DMS53 treated with DMSO at 0.1 percent for 48 hours (cell line): ENCODE measurements at regions not wholly inside any gene's neighbourhood (a gene's known extent, or its start where the extent isn't known, plus 50 kb on each side); places are given as distances from the start of the nearest gene placed in this dataset.
A peak's percentile ranks its signal among the peaks of the same experiment; 100 is the strongest.

ENCODE experiments used
- DNase-seq: peaks from one replicate; lab custom pipeline; 2025; ENCODE audit not compliant: unreplicated experiment; lab: John Stamatoyannopoulos, UW

DNA sequence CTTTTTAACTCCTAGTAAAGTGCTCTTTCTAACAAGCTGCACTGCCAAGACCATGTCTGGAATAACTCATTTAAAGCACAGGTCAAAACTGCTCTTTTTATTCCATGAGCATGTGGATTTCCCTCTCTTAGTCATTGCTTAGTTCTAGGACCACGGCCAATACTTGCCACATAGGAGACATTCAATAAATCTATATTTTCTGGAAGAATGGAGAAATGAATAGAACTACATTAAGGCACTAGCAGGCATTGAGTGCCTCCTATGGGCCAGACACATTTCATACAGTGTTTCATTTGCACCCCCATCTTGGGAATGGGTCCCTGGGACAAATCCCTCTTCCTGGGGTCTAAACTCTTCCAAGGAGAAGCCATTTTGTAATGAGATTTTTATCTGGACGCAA lies 552.8 kb upstream of the CITED2 start:
- DNase-seq = no peak

DNA sequence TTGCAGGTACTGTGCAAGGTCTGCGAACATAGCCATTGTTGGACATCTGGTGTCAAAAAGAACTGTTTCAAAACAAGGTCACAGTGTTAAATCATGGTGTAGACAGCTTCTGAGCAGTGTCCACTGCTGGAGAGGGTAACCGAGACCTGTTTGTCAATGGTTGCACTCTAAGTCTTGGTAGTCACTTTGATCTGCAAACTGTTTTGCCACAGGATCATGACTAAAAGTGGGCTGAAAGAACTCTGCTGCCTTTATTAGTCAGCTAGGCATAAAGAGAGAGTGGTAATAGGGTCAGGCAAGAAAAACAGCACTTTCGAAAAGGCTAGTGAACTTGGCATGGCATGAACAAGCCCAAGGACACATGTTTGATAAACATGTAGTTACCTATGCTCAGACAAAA lies 552.3 kb upstream of the CITED2 start:
- DNase-seq = no peak

- DNase-seq = no peak
Measured at GRCh38 chr6:139925894-139926641, 551.6 kb upstream of the CITED2 start.

DNA sequence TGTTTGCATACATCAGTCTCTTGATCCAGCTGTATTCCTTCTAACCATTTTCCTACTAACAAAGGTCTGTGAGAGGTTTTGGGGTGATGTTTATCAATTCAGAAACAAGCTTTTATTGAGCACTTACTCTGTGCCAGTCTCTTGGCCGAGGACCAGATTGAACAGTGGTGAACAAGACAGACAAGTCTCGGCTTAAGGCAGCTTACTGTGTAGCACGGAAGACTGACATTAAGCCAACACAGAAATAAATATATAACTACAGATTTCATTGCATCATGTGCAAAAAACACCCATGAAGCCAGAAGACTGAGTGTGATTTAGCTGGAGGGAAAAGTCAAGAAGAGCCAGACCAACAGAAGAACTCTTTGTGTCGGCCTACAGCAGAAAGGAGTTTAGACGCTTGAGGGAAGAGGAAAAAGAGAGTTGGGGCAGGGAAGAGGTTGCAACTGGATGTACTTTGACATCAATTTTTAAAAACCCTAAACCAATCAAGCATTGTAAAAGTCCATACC lies 549.6 kb upstream of the CITED2 start:
- no peak for DNase-seq

DNA sequence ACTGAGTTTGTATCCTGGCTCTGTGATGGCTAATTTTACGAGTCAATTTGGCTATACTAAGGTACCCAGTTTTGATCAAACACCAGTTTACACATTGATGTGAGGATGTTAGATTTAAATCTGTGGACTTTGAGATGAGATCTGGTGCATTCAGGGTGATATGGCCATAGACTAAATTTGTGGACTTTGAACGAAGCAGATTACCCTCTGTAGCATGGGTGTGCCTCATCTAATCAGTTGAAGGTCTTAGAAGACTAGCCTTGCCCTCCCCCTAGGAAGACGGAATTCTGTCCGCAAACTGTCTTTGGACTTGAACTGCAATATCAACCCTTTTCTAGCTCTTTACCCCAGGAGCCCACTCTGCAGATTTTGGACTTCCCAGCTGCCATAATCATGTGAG lies 547.8 kb upstream of the CITED2 start:
- DNase-seq = no peak

DNA sequence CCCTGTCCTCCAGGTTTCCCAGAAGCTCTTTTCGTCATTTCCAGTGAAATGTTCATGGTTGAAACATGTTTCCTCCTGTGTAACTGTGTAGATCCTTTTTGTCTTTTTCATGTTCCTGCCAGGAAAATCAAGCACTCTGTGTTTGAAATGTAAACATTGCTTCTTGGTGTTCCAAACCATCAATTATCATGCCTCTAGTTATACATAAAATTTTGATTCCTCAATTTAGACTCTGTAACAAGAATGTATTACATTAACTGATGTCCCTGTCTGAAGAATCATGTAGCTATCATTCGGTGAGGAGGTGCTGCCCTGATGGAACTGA lies 546.3 kb upstream of the CITED2 start:
- DNase-seq = no peak

DNA sequence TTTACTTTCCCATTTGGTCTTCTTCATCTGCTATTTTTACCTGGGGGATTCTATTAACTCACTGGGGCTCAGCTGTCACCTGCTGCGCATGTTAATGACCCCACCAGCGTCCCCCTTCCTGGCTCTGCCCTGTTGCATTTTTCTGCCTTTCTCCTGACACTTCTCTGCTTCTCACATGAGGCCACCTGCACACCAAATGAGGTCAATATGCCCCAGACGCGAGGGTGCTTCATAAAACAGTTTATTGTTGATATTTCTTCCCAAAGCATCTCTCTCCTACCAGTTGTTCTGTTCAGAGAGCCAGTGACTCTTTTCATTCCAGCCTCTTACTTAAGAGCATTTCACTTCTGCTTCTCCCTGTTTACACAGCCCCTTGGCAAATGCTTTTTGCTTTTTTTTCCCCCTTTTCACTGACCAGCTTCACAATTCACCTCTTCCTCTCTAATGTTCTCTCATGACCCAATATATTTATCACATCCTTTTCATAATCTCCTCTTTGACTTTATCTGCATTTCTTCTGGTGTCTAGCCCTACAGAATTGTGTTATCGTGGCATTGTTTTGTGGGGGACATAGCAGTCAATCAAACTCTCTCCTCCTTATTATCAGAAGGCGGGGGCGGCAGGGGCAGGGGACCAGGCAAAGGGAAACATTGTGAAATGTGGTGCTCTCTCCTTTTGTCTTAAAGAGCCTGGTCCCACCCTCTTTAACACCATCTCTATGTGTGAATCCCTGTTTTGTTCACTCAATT lies 545.8 kb upstream of the CITED2 start:
- DNase-seq = no peak

DNA sequence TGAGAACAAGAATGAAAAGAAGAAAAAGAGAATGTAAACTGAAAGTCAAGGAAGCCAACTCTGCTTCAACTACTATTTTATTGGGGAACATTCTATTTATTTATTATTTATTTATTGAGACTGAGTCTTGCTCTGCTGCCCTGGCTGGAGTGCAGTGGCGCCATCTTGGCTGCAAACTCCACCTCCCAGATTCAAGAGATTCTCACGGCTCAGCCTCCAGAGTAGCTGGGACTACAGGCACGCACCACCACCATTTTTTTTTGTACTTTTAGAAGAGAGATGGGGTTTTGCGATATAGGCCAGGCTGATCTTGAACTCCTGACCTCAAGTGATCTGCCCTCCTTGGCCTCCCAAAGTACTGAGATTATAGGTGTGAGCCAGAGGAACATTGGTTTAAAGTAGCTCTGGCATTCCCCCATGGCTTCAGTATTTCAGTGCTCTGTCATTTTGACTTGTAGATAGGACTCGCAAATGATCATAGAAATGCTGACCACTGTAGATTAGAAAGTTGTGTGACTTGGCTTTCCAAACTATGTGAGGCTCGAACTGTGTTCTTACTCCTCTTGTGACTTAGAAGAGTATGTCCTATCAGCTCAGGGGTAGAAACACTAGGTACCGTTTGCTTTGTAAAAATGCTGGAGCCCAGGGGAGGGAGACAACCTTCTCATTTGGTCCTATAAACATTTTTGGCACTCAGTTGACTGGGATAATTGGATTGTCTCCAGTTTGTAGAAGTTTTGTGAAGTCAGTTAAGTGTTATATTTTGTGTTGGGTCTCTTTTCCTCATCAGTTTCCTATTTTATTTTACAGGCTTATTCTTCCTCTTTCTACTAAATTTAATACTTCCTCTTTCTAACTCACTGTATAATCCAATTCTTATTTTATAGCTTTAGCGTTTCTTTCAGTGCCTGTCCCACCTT lies 544.9 kb upstream of the CITED2 start:
- no peak for DNase-seq

GRCh38 chr6:139917951-139918630 lies 543.6 kb upstream of the CITED2 start:
- DNase-seq = no peak

DNA sequence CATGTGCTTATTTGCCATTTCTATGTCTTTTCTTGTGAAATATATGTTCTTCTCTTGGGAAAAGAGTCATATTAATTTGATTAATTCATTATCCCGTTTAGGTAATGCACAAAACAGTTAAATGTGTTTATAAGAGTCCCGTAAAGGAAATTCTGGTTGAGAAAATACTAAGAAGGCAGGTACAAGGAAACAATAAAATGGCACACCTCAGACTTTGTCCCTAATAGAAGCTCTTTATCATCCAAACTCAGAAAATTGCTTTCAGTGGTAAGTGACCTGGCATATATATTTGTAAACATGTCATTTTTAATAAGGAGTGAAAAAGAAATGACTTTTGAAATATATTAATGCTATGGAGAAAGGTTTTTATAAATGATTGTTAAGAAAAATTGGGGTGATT lies 540.5 kb upstream of the CITED2 start:
- DNase-seq = no peak

DNA sequence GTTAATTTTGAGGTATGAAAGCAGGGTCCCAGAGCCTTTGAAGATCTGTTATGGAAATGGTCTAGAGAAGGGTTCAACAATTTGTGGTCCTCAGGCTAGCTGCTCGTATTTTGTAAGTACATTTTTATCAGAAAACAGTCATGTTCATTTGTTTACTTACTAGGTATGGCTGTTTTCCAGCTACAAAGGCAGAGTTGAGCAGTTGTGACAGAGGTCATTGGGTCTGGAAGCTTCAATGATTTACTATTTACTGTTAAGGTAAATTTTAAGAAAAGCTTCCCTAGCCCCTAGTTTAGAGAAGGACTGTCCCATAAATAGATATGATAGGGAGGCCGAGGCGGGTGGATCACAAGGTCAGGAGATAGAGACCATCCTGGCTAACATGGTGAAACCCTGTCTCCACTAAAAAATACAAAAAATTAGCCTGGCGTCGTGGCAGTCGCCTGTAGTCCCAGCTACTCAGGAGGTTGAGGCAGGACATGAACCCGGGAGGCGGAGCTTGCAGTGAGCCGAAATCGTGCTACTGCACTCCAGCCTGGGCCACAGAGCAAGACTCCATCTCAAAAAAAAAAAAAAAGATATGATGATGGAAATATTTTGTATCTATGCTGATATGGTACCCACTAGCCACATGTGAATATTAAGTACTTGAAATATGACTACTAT lies 538.4 kb upstream of the CITED2 start:
- no peak for DNase-seq

- peak; percentile 40 for DNase-seq
Measured at GRCh38 chr6:139909992-139910391, 535.5 kb upstream of the CITED2 start.

GRCh38 chr6:139905404-139906052 lies 531.1 kb upstream of the CITED2 start:
- no peak for DNase-seq

DNA sequence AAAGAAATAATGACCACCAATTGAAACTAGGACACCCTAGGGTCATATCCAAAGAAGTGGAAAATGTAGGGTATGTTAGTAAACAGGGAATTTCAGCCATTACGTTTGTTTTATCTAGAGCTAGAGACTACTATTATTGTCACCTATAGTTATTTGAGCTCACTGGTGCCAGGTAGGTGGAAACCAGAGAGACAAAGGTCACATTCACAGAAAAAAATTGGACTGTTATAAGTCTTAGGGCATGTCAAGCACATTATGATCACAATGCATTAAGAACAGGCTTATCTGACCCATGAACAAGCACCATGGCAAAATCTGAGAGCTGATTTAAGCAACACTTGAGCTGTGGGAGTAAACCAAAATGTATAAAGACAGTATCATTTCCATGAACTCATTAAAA lies 530.1 kb upstream of the CITED2 start:
- no peak for DNase-seq

DNA sequence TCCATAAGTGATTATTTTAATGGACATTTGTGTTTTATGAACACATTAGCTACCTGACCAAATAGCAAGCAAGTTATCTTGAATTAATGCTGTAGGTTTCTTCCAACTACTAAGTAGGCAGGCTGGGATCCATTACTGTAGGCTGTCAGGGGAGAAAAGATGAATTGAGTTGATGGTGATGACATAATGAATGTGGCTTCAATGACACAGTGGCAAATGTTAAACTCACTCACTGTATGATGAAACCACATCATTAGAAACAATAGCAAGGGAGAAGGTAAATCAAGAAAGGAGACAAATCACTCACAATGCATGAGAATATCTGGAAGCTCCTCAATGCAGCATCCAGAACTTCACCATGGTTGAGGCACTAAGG lies 529.7 kb upstream of the CITED2 start:
- DNase-seq = no peak

GRCh38 chr6:139903411-139904157 lies 529.1 kb upstream of the CITED2 start:
- no peak for DNase-seq

- DNase-seq = no peak
Measured at GRCh38 chr6:139895205-139895793, 520.9 kb upstream of the CITED2 start.

GRCh38 chr6:139894271-139894670 lies 519.8 kb upstream of the CITED2 start:
- DNase-seq = no peak

GRCh38 chr6:139891471-139891870 lies 517.0 kb upstream of the CITED2 start:
- peak; percentile 33 for DNase-seq
